Rectal smooth muscle tissue (tissue), 1 donor: ENCODE measurements at regions not wholly inside any gene's neighbourhood (a gene's known extent, or its start where the extent isn't known, plus 50 kb on each side); places are given as distances from the start of the nearest gene placed in this dataset.

Experiments
- H3K27ac ChIP-seq: one replicate; pipeline ENCODE4 v1.7.0; 2013; ENCODE audit warnings: low read depth, low read length, inconsistent platforms
- H3K27me3 ChIP-seq: one replicate; pipeline ENCODE4 v1.7.0; 2013; ENCODE audit warnings: low read length; ENCODE audit not compliant: control insufficient read depth, insufficient read depth
- H3K36me3 ChIP-seq: one replicate; pipeline ENCODE4 v1.7.0; 2013; ENCODE audit warnings: low read length; ENCODE audit not compliant: control insufficient read depth, insufficient read depth
- H3K4me1 ChIP-seq: one replicate; pipeline ENCODE4 v1.7.0; 2013; ENCODE audit warnings: low read length; ENCODE audit not compliant: control insufficient read depth, insufficient read depth
- H3K4me3 ChIP-seq: one replicate; pipeline ENCODE4 v1.7.0; 2013; ENCODE audit warnings: low read length
- H3K9ac ChIP-seq: one replicate; pipeline ENCODE4 v1.7.0; 2013; ENCODE audit warnings: low read length

- no peak overlapping the region for H3K9ac ChIP-seq
- no peaks in the 10 kb centered on the region for H3K4me1 ChIP-seq
- H3K27ac ChIP-seq = no peak overlapping the region
- no peak overlapping the region for H3K4me3 ChIP-seq
- no peaks in the 10 kb centered on the region for H3K36me3 ChIP-seq
- no peaks in the 10 kb centered on the region for H3K27me3 ChIP-seq
Measured at GRCh38 chr5:103951776-103952175, 389.2 kb upstream of the NUDT12 start.

- Histone ChIP-seq H3K27me3 (no peaks in the 10 kb centered on the region), H3K36me3 (no peaks in the 10 kb centered on the region), H3K9ac (no peak overlapping the region), H3K4me3 (no peak overlapping the region), H3K27ac (no peak overlapping the region), H3K4me1 (no peaks in the 10 kb centered on the region)
Measured at GRCh38 chr5:103943230-103943629, 380.6 kb upstream of the NUDT12 start.

- no peaks in the 10 kb centered on the region for H3K36me3 ChIP-seq
- H3K4me1 ChIP-seq = no peaks in the 10 kb centered on the region
- H3K27ac ChIP-seq = no peak overlapping the region
- no peak overlapping the region for H3K4me3 ChIP-seq
- H3K9ac ChIP-seq = no peak overlapping the region
- H3K27me3 ChIP-seq = no peaks in the 10 kb centered on the region
Measured at GRCh38 chr5:103942587-103943186, 380.1 kb upstream of the NUDT12 start.

GRCh38 chr5:103941596-103941995 lies 379.0 kb upstream of the NUDT12 start:
- no peak overlapping the region for H3K4me3 ChIP-seq

GRCh38 chr5:103938146-103938695 lies 375.6 kb upstream of the NUDT12 start:
- H3K36me3 ChIP-seq = no peaks in the 10 kb centered on the region
- H3K4me3 ChIP-seq = no peak overlapping the region
- H3K9ac ChIP-seq = no peak overlapping the region
- H3K4me1 ChIP-seq = no peaks in the 10 kb centered on the region
- H3K27me3 ChIP-seq = no peaks in the 10 kb centered on the region
- no peak overlapping the region for H3K27ac ChIP-seq

More at GRCh38 chr5:103941596-103941995, 379.0 kb upstream of the NUDT12 start:
- Histone ChIP-seq H3K27ac (no peak overlapping the region), H3K4me1 (no peaks in the 10 kb centered on the region), H3K27me3 (no peaks in the 10 kb centered on the region), H3K9ac (no peak overlapping the region), H3K36me3 (no peaks in the 10 kb centered on the region)

- H3K4me1 ChIP-seq = no peaks in the 10 kb centered on the region
- no peaks in the 10 kb centered on the region for H3K36me3 ChIP-seq
- no peak overlapping the region for H3K9ac ChIP-seq
- H3K4me3 ChIP-seq = no peak overlapping the region
- H3K27me3 ChIP-seq = no peaks in the 10 kb centered on the region
- H3K27ac ChIP-seq = no peak overlapping the region
Measured at GRCh38 chr5:103929338-103930013, 366.9 kb upstream of the NUDT12 start.

GRCh38 chr5:103927739-103928138 lies 365.1 kb upstream of the NUDT12 start:
- Histone ChIP-seq H3K36me3 (no peaks in the 10 kb centered on the region), H3K27me3 (no peaks in the 10 kb centered on the region), H3K9ac (no peak overlapping the region), H3K27ac (no peak overlapping the region), H3K4me1 (no peaks in the 10 kb centered on the region), H3K4me3 (no peak overlapping the region)

GRCh38 chr5:103923616-103924168 lies 361.1 kb upstream of the NUDT12 start:
- Histone ChIP-seq H3K27me3 (no peaks in the 10 kb centered on the region), H3K9ac (no peak overlapping the region), H3K27ac (no peak overlapping the region), H3K4me1 (no peaks in the 10 kb centered on the region), H3K4me3 (no peak overlapping the region), H3K36me3 (no peaks in the 10 kb centered on the region)

GRCh38 chr5:103919506-103919905 lies 356.9 kb upstream of the NUDT12 start:
- Histone ChIP-seq H3K27ac (no peak overlapping the region), H3K9ac (no peak overlapping the region), H3K36me3 (no peaks in the 10 kb centered on the region), H3K27me3 (no peaks in the 10 kb centered on the region), H3K4me3 (no peak overlapping the region), H3K4me1 (no peaks in the 10 kb centered on the region)

- Histone ChIP-seq H3K4me3 (no peak overlapping the region), H3K27ac (no peak overlapping the region), H3K36me3 (no peaks in the 10 kb centered on the region), H3K9ac (no peak overlapping the region), H3K27me3 (no peaks in the 10 kb centered on the region), H3K4me1 (no peaks in the 10 kb centered on the region)
Measured at GRCh38 chr5:103918668-103919367, 356.2 kb upstream of the NUDT12 start.

GRCh38 chr5:103915081-103915480 lies 352.5 kb upstream of the NUDT12 start:
- no peak overlapping the region for H3K27ac ChIP-seq
- no peak overlapping the region for H3K4me3 ChIP-seq
- no peaks in the 10 kb centered on the region for H3K4me1 ChIP-seq
- H3K36me3 ChIP-seq = no peaks in the 10 kb centered on the region
- no peaks in the 10 kb centered on the region for H3K27me3 ChIP-seq
- H3K9ac ChIP-seq = no peak overlapping the region

- Histone ChIP-seq H3K36me3 (no peaks in the 10 kb centered on the region), H3K9ac (no peak overlapping the region), H3K4me1 (no peaks in the 10 kb centered on the region), H3K27me3 (no peaks in the 10 kb centered on the region), H3K4me3 (no peak overlapping the region), H3K27ac (no peak overlapping the region)
Measured at GRCh38 chr5:103910786-103911185, 348.2 kb upstream of the NUDT12 start.
